H1 (cell line): ENCODE measurements at regions not wholly inside any gene's neighbourhood (a gene's known extent, or its start where the extent isn't known, plus 50 kb on each side); places are given as distances from the start of the nearest gene placed in this dataset.

ENCODE experiments used
- FOSL1 ChIP-seq: IDR thresholded peaks from 2 replicates; pipeline ENCODE4 v1.6.1; 2011; ENCODE audit warnings: mild to moderate bottlenecking, low read depth, low read length, moderate library complexity; ENCODE audit not compliant: insufficient read depth
- RNF2 ChIP-seq: fragments of 200-900, 300-1000 bp; sonication (generic); IDR thresholded peaks from 2 replicates; pipeline ENCODE4 v1.7.1; 2016; ENCODE audit warnings: borderline replicate concordance, low read depth, mild to moderate bottlenecking, antibody characterized with exemption, low read length; ENCODE audit not compliant: poor library complexity, severe bottlenecking; ENCODE audit errors: missing control alignments
- YY1 ChIP-seq: IDR thresholded peaks from 2 replicates; pipeline ENCODE4 v1.6.1; 2011; ENCODE audit warnings: low read depth, mild to moderate bottlenecking, low read length

DNA sequence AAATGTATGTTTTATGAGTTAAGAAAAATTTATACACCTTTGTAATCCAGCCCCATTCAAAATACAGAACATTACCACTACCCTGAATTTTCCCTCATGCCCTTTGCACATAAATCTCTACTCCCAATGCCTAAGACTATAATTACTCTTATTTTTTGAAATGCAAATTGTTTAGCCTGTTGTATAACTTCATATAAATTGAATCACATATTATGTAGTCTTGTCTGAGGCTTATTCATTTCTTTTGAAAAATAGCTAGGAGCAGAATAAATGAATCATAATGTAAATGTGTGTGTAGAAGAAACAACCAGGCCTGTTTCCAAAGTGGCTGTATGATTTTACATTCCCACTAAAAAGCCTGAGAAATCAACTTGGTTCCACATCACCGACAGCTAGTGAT, 319.8 kb downstream of the DCAF12L2 start (continued):
- TF ChIP-seq RNF2 (no peak), YY1 (no peak), FOSL1 (no peak)
